ENCODE measurements at regions not wholly inside any gene's neighbourhood (a gene's known extent, or its start where the extent isn't known, plus 50 kb on each side); places are given as distances from the start of the nearest gene placed in this dataset.

GRCh38 chr21:22941779-22942490, 1943.7 kb downstream of the NCAM2 start:
- Histone ChIP-seq H3K9me3 (replicated peaks) (no peaks in the 10 kb centered on the region), H3K27me3 (ENCODE audit: low read depth) (no peaks in the 10 kb centered on the region), H3K4me3 (no peak overlapping the region), H3K4me1 (no peaks in the 10 kb centered on the region), H3K27ac (replicated peaks) (no peak overlapping the region), H3K36me3 (no peaks in the 10 kb centered on the region)
- no peak for TF ChIP-seq CTCF (IDR thresholded peaks at IDR 0.05; ENCODE audit: borderline replicate concordance)
- intact Hi-C loops (cut with micrococcal nuclease): no loop called here
- no peak for DNase-seq

DNA sequence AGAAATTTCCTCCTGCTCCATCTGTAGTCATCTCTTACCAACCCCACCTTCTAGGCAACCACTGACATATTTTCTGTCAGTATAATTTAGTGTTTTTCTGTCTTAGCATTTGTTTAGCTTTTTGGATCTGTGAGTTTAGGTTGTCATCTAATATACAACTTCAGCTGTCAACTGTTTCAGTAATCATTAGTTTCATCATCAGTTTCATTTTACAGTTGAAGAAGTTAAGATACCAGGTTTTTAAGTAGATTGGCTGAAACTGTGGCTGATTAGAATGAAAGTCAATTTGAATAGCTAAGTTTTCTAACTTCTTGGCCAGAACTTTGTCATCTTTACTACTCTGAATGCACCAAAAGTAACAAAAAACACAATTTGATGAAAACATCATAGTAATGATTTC, 1957.3 kb downstream of the NCAM2 start:
- no peak overlapping the region for H3K27ac ChIP-seq (replicated peaks)
- no peaks in the 10 kb centered on the region for H3K27me3 ChIP-seq (ENCODE audit: low read depth)
- H3K9me3 ChIP-seq (replicated peaks): peaks cover 3% of the 10 kb centered on the region
- no peaks in the 10 kb centered on the region for H3K36me3 ChIP-seq
- intact Hi-C loops (cut with micrococcal nuclease): no loop called here
- no peak overlapping the region for H3K4me3 ChIP-seq
- TF ChIP-seq CTCF (IDR thresholded peaks at IDR 0.05; ENCODE audit: borderline replicate concordance): no peak
- no peaks in the 10 kb centered on the region for H3K4me1 ChIP-seq
- no peak for DNase-seq

- Histone ChIP-seq H3K4me1 (no peaks in the 10 kb centered on the region), H3K27me3 (ENCODE audit: low read depth) (no peaks in the 10 kb centered on the region), H3K36me3 (no peaks in the 10 kb centered on the region), H3K4me3 (no peak overlapping the region), H3K9me3 (replicated peaks) (no peaks in the 10 kb centered on the region), H3K27ac (replicated peaks) (no peak overlapping the region)
- TF ChIP-seq CTCF (IDR thresholded peaks at IDR 0.05; ENCODE audit: borderline replicate concordance): no peak
- no peak for DNase-seq
- intact Hi-C loops (cut with micrococcal nuclease): no loop called here
Observed at GRCh38 chr21:22961258-22961657, 1963.0 kb downstream of the NCAM2 start.

DNA sequence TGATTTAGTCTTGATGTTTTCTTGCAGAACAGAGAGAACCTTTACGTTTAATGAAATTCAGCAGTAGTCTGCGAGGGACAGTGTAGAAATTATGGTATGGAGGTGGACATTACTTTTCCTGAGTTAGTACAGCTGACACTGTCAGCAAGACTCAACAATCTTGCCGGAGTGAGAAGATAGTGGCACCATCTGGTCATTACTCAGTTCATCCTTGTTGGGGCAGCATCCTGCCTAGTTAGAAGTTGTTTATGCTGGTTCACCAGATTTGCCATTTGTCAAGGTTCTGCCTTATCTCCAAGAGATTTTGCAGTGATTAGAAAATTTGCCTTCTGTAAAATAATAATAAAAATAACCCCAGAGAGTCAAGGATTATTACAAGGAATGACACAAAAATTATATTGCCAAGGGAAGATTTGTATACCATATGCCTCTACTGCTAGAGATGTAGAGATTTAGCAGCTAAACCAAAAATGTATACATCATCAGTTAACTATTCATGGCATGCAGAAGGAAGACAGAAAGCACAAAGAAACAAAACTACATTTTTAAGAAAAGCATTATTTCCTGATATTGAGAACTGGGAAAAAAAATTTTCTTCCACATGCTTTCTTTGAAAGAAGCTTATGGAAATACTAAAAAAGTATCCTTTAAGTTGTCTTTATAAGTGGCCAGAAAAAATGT, 1967.4 kb downstream of the NCAM2 start:
- Histone ChIP-seq H3K27ac (replicated peaks) (no peak overlapping the region), H3K4me3 (no peak overlapping the region), H3K36me3 (no peaks in the 10 kb centered on the region), H3K9me3 (replicated peaks) (no peaks in the 10 kb centered on the region), H3K27me3 (ENCODE audit: low read depth) (no peaks in the 10 kb centered on the region), H3K4me1 (no peaks in the 10 kb centered on the region)
- intact Hi-C loops (cut with micrococcal nuclease): no loop called here
- DNase-seq: no peak
- TF ChIP-seq CTCF (IDR thresholded peaks at IDR 0.05; ENCODE audit: borderline replicate concordance): no peak

DNA sequence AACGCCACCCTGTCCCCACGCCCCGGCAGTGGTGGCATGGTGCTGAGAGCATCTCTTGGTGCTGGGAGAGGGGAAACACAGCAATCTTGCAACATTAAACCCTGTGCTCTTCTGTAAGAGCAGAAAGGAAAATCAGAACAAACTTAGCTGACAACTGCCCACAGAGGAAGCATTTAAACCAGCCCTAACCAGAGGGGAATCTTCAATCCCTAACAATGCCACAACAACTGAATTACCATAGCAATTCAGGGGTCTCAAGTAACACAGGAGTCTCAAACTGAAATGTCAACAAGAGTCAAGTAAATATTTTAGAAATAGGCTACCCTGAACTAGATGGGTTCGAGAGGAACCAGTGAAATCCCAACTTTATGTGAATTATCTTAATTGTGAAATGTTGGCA, 1983.6 kb downstream of the NCAM2 start:
- no peak for TF ChIP-seq CTCF (IDR thresholded peaks at IDR 0.05; ENCODE audit: borderline replicate concordance)
- Histone ChIP-seq H3K27me3 (ENCODE audit: low read depth) (no peaks in the 10 kb centered on the region), H3K4me3 (no peak overlapping the region), H3K27ac (replicated peaks) (no peak overlapping the region), H3K9me3 (replicated peaks) (no peaks in the 10 kb centered on the region), H3K36me3 (no peaks in the 10 kb centered on the region), H3K4me1 (no peaks in the 10 kb centered on the region)
- no peak for DNase-seq
- intact Hi-C loops (cut with micrococcal nuclease): no loop called here

Measured in left ventricle myocardium inferior (tissue), 1 donor.